Parathyroid adenoma (tissue), 2 donors: ENCODE measurements at regions not wholly inside any gene's neighbourhood (a gene's known extent, or its start where the extent isn't known, plus 50 kb on each side); places are given as distances from the start of the nearest gene placed in this dataset.

Experiments
- H2AFZ ChIP-seq: fragments of 300-600 bp; sonication (generic); one replicate; pipeline ENCODE4 v1.7.0; 2017; ENCODE audit warnings: antibody characterized with exemption, mild to moderate bottlenecking
- H3K27ac ChIP-seq: fragments of 300-600 bp; sonication (generic); one replicate; pipeline ENCODE4 v1.7.0; 2017
- H3K27me3 ChIP-seq: fragments of 300-600 bp; sonication (generic); one replicate; pipeline ENCODE4 v1.7.0; 2017; ENCODE audit warnings: low read length; ENCODE audit not compliant: control insufficient read depth, insufficient read depth
- H3K36me3 ChIP-seq: fragments of 300-600 bp; sonication (generic); one replicate; pipeline ENCODE4 v1.7.0; 2017; ENCODE audit warnings: low read length; ENCODE audit not compliant: control insufficient read depth, insufficient read depth
- H3K4me1 ChIP-seq: fragments of 300-600 bp; sonication (generic); one replicate; pipeline ENCODE4 v1.7.0; 2017; ENCODE audit warnings: control low read depth
- H3K4me2 ChIP-seq: fragments of 300-600 bp; sonication (generic); one replicate; pipeline ENCODE4 v1.7.0; 2017; ENCODE audit warnings: low read length
- H3K4me3 ChIP-seq: fragments of 300-600 bp; sonication (generic); one replicate; pipeline ENCODE4 v1.7.0; 2017; ENCODE audit warnings: low read depth, low read length
- H3K79me2 ChIP-seq: fragments of 300-600 bp; sonication (generic); one replicate; pipeline ENCODE4 v1.7.0; 2017; ENCODE audit warnings: control low read depth
- H3K9ac ChIP-seq: fragments of 300-600 bp; sonication (generic); one replicate; pipeline ENCODE4 v1.7.0; 2017; ENCODE audit warnings: mild to moderate bottlenecking
- H3K9me3 ChIP-seq: fragments of 300-600 bp; sonication (generic); one replicate; pipeline ENCODE4 v1.7.0; 2017; ENCODE audit warnings: low read length; ENCODE audit not compliant: control insufficient read depth
- CTCF ChIP-seq: fragments of 300-600 bp; sonication (generic); IDR thresholded peaks from one replicate; pipeline ENCODE4 v1.7.0; 2017; ENCODE audit warnings: antibody characterized with exemption, mild to moderate bottlenecking
- donor health status: primary hyperparathyroidism.

GRCh38 chr7:115740043-115740442, 290.5 kb downstream of the TFEC start:
- H2AFZ ChIP-seq: no peak overlapping the region
- TF ChIP-seq CTCF: no peak

GRCh38 chr7:115734641-115735040, 295.9 kb downstream of the TFEC start:
- TF ChIP-seq CTCF: no peak
- Histone ChIP-seq H3K27ac (no peak overlapping the region), H3K4me3 (no peak overlapping the region), H3K36me3 (no peaks in the 10 kb centered on the region), H2AFZ (no peak overlapping the region), H3K4me1 (no peaks in the 10 kb centered on the region), H3K9me3 (no peaks in the 10 kb centered on the region), H3K9ac (no peak overlapping the region), H3K4me2 (no peak overlapping the region), H3K79me2 (no peaks in the 10 kb centered on the region), H3K27me3 (no peaks in the 10 kb centered on the region)

More at GRCh38 chr7:115740043-115740442, 290.5 kb downstream of the TFEC start:
- no peak overlapping the region for H3K4me3 ChIP-seq
- H3K4me2 ChIP-seq: no peak overlapping the region
- no peaks in the 10 kb centered on the region for H3K36me3 ChIP-seq
- H3K79me2 ChIP-seq: no peaks in the 10 kb centered on the region
- H3K9ac ChIP-seq: no peak overlapping the region
- no peaks in the 10 kb centered on the region for H3K9me3 ChIP-seq
- no peak overlapping the region for H3K27ac ChIP-seq
- no peaks in the 10 kb centered on the region for H3K27me3 ChIP-seq
- H3K4me1 ChIP-seq: no peaks in the 10 kb centered on the region

GRCh38 chr7:115731796-115732471, 298.6 kb downstream of the TFEC start:
- no peaks in the 10 kb centered on the region for H3K36me3 ChIP-seq
- H3K4me1 ChIP-seq: no peaks in the 10 kb centered on the region
- no peak for TF ChIP-seq CTCF
- no peak overlapping the region for H3K27ac ChIP-seq
- no peak overlapping the region for H3K9ac ChIP-seq
- H3K79me2 ChIP-seq: no peaks in the 10 kb centered on the region
- H3K27me3 ChIP-seq: no peaks in the 10 kb centered on the region
- no peak overlapping the region for H3K4me3 ChIP-seq
- no peak overlapping the region for H2AFZ ChIP-seq
- H3K4me2 ChIP-seq: no peak overlapping the region
- H3K9me3 ChIP-seq: no peaks in the 10 kb centered on the region

- H3K4me3 ChIP-seq: no peak overlapping the region
- no peak overlapping the region for H3K9ac ChIP-seq
- H3K36me3 ChIP-seq: no peaks in the 10 kb centered on the region
- no peak overlapping the region for H3K27ac ChIP-seq
- no peak overlapping the region for H3K4me2 ChIP-seq
- H3K9me3 ChIP-seq: no peaks in the 10 kb centered on the region
- H3K79me2 ChIP-seq: no peaks in the 10 kb centered on the region
- H3K27me3 ChIP-seq: no peaks in the 10 kb centered on the region
- no peak for TF ChIP-seq CTCF
- no peaks in the 10 kb centered on the region for H3K4me1 ChIP-seq
- no peak overlapping the region for H2AFZ ChIP-seq
These were observed 302.0 kb downstream of the TFEC start for GRCh38 chr7:115728518-115728917.

- Histone ChIP-seq H3K79me2 (no peaks in the 10 kb centered on the region), H2AFZ (no peak overlapping the region), H3K4me2 (no peak overlapping the region), H3K4me1 (no peaks in the 10 kb centered on the region), H3K36me3 (no peaks in the 10 kb centered on the region), H3K4me3 (no peak overlapping the region), H3K9me3 (no peaks in the 10 kb centered on the region), H3K27me3 (no peaks in the 10 kb centered on the region), H3K27ac (no peak overlapping the region), H3K9ac (no peak overlapping the region)
- no peak for TF ChIP-seq CTCF
These were observed 306.0 kb downstream of the TFEC start for GRCh38 chr7:115724400-115725056.
